Neural progenitor cell (in vitro differentiated cells): ENCODE measurements at regions not wholly inside any gene's neighbourhood (a gene's known extent, or its start where the extent isn't known, plus 50 kb on each side); places are given as distances from the start of the nearest gene placed in this dataset.

Experiments
- CTCF ChIP-seq: fragments of 200-600 bp; sonication (generic); IDR thresholded peaks from 2 replicates; pipeline ENCODE4 v1.5.1; 2017; ENCODE audit warnings: antibody characterized with exemption, mild to moderate bottlenecking
- EZH2 ChIP-seq: fragments of 200-600 bp; sonication (generic); IDR thresholded peaks from 2 replicates; pipeline ENCODE4 v1.6.1; 2017; ENCODE audit warnings: antibody characterized with exemption, mild to moderate bottlenecking, moderate library complexity

- TF ChIP-seq CTCF = no peak
- no peak for TF ChIP-seq EZH2
Observed at GRCh38 chr2:39499336-39499735, 62.3 kb upstream of the MAP4K3 start.
